ENCODE measurements at regions not wholly inside any gene's neighbourhood (a gene's known extent, or its start where the extent isn't known, plus 50 kb on each side); places are given as distances from the start of the nearest gene placed in this dataset.

DNA sequence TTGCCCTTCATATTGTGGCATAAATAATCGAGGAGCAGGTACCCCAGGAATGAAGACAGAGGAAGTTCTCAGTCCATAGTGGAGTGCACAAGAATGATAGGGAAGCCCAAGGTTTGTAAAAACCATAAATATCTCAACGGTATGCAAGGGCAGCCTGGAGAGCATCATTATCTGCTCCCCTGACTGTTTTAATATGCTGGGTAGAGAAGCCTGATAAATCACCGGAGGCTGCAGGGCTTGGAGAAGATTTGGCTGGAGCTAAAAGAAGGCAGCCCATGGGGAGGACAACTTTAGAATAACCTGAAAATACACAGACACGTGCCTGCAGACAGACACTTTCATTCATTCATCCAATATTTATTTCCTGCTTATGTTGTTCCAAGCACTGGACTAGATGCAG, 205.2 kb upstream of the RPL38 start:
- TF ChIP-seq EZH2 (IDR thresholded peaks at IDR 0.05; ENCODE audit: borderline replicate concordance, low read length) = no peak
- TF ChIP-seq, protein P1, sequence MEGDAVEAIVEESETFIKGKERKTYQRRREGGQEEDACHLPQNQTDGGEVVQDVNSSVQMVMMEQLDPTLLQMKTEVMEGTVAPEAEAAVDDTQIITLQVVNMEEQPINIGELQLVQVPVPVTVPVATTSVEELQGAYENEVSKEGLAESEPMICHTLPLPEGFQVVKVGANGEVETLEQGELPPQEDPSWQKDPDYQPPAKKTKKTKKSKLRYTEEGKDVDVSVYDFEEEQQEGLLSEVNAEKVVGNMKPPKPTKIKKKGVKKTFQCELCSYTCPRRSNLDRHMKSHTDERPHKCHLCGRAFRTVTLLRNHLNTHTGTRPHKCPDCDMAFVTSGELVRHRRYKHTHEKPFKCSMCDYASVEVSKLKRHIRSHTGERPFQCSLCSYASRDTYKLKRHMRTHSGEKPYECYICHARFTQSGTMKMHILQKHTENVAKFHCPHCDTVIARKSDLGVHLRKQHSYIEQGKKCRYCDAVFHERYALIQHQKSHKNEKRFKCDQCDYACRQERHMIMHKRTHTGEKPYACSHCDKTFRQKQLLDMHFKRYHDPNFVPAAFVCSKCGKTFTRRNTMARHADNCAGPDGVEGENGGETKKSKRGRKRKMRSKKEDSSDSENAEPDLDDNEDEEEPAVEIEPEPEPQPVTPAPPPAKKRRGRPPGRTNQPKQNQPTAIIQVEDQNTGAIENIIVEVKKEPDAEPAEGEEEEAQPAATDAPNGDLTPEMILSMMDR (IDR thresholded peaks at IDR 0.05; ENCODE audit: low read length) = no peak

All from OCI-LY1 (cell line).